ENCODE measurements at regions not wholly inside any gene's neighbourhood (a gene's known extent, or its start where the extent isn't known, plus 50 kb on each side); places are given as distances from the start of the nearest gene placed in this dataset.

DNA sequence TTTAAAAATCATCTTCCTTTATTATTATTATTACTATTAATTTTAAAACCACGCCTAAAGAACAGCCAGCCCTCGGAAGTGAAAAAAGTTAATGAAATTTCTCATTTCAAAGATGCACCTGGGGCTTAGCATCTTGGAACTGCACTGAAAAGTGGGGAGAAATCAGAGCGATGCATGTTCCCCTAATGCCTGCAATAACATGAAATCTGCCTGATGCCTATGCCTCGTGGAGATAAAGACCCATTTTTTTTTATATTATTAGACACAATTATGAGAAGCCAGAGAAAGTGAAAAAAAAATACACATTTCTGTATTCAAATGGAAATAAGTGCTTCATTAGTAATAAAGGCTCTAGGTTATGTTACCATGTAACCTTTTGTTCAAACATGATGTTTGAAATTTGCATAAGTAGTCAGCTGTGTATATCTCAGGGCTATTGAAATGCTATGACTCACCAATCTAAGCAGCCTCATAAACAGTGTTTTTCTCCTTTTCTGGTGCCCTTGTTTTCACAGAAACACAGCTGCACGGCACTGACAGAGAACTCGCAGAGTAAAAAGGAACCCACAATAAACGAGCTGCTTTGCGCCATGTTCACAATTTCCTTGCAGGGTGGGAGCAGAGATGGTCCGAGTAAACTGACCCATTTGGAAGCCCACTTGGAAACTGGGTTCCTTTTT lies 175.8 kb upstream of the PRKCQ start:
- DNase-seq = no peak

DNA sequence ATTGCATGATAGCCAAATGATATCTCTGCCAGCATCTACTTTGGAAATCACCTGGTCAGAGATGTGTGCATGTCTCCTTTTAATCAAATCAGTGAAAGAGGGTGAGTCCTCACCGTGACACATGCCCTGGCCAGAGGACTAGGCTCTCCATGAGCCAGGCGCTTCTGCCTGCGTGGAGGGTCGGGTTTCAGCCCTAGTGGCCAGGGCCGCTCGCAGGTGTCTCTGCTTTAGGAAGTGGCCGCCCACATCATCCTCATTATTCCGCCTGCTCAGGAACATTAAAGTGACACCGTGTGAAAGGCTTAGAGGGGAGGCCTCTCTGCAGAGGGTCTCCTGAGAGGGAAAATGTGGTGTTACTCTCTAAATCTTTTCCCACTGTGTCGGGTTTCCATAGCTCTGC lies 173.6 kb upstream of the PRKCQ start:
- no peak for DNase-seq

DNA sequence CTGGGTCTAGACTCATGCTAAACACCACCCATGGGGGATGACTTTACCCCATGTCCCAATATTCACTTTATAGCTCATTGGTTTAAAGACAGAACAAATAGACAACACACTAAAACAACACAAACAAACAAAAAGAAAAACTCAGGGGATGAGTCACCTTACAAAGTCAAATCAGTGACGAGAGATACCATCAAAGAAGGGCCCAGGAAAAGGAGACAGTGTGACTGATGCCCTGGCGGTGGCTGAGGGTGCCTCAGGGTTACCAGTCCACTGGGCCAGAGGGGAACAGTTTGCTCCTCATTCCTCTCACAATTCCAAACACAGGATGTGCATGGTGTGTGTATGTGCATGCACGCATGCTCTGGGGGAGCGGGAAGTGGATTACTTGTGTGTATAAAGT lies 171.3 kb upstream of the PRKCQ start:
- no peak for DNase-seq

DNA sequence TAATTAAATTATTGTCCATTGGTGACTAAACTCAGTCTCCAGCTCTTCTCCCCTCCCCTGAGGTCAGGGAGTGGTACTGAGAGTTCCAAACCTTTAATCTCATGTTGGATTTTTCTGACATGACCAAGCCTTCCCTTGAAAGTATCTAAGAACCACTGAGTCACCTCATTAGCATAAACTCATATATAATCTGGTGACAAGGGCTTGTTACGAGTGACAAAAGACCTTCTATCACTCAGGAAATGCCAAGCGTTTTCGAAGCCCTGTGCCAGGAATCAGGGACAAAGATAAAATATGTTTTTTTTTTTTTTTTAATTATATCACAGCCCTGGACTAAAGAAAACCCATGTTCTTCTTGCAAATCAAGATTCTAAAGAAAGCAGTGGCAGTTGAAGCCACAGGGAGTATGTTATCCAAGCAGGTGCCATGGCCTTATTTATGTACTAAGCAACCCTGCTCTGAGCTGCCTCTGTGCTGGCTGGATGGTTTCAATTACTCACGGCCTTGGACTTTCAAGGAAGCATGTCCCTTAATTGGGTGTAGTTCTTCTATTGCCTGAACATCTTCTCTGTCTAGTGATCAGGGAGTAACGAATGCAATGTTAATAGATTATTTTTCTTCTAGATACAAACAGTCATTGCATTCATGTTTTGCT lies 169.0 kb upstream of the PRKCQ start:
- no peak for DNase-seq

DNA sequence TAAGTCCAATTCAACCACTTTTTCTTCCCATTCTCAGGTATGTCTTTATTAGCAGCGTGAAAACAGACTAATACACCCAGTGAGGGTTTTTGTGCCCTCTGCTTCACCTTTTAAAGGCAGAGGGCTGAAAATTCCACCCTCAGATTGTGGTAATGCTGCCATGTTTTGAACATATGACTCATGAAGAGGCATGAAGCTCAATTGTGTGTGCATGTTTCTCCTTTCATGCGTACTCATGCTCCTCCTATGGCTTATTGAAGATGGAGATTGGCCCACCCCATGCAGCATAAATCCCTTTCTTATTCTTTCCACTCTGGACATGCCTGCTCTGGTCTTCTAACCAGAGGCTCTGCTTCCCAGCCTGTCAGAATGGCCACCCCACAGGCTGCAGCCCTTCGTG lies 168.0 kb upstream of the PRKCQ start:
- DNase-seq = no peak

DNA sequence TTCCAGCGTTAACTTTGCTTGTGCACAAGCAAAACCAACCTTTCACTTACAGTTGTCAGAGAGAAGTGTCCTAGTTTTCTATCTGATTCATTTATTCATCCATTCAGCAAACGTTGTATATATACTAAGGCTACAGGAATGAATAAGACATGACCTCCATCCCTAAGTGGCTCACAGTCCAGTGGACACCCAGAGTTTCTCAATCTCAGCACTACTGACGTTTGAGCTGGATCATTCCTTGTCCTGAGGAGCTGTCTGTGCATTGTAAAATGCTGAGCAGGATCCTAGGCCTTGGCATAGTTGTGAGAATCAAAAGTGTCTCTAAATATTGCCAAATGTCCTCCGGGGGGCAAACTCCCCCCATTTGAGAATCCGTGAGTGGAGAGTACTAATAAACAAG lies 166.7 kb upstream of the PRKCQ start:
- DNase-seq = no peak

DNA sequence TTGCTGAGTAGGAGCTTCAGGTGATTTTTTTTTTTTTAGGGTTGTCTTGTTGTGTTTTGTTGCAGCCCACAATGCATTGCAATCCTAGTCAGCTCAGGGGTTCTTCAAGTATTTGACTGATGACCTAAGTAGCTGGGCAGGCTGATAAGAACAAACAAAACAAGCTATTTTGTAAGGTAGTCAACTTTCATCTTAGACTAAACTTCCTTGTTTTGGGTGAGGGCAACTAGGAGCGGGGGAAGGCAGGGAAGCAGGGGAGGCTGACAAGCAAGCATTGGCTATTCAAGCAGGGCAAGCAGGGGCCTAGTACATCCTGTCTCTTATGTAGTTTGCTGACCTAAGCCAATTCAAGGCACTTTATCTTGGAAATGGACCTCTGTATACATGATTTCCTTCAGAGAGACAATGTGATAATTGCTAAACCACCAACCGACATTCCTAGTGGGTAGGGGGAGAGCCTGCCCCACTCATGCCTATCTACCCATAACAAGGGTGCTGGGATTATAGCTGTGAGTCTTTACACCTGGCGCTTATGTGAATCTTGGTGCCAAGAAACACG lies 163.3 kb upstream of the PRKCQ start:
- DNase-seq = no peak

DNA sequence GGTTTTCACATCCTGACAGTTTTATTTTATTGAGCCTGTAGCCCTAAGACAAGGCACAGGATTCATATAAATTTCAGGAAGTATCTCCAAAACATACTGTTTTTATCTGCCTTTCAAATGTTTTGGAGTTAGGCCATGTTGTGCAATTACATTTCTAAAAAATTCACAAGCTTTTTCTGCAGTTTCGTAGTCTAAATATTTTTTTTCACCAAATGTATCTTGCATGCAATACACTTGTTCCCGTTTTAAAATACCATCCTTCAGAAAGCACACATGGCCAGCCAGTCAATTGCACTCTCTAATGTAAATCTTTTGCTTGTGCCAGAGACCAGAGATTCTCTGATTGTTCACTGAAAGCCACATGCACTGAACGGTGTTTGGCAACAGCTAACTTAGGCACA lies 161.5 kb upstream of the PRKCQ start:
- no peak for DNase-seq

DNA sequence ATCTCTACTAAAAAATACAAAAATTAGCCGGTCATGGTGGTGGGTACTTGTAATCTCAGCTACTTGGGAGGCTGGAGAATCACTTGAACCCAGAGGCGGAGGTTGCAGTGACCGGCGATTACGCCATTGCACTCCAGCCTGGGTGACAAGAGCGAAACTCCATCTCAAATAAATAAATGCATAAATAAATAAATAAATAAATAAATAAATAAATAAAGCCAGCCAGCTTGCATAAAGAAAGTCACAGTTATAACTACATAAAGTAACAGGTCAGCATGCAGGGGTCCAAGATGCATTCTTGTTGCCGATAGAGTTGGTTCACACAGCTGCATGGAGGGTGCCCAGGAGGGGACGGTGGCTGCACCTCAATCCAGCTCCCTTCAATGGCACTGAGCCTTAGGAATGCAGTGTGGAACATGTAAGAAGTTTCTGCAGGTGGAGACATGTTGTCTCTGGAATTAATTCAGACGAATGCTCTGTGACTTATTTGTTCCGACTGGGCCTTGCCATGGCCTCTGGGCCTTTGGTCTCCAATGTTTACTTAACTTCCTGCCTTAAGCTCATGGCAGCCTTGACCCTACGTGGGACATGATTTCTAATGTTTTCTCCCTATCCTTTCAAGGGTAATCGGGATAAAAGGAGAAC lies 159.6 kb upstream of the PRKCQ start:
- no peak for DNase-seq

DNA sequence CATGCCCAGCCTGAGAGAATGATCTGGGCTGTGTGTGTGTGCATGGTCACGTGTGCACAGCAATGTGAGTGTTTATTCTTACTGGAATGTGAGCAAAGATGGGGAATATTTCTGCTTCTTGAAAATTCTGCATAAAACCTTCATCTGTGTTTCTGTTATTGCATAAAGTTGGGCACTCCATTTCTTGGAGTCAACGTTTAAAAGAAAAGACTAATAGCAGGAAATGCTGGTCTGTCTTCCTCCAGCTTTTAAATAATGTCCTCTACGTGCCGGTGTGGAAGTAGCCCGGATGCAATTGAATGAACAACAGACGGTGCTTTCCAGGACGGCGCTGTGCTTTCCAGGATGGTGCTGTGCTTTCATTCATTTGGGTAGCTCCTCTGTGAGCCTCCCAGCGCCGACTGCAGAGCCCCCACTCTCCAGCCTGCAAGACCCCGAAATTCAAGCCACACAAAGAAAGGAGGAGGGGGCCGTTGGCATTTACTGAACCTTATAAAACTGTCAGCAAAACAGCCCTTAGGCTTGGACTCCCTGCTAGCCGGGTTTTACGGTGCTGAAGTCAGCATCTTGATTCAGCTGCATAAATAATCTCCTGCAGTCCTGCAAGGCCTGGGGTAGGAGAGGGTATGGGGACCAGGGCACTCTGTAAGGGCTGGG lies 158.2 kb upstream of the PRKCQ start:
- DNase-seq = no peak

DNA sequence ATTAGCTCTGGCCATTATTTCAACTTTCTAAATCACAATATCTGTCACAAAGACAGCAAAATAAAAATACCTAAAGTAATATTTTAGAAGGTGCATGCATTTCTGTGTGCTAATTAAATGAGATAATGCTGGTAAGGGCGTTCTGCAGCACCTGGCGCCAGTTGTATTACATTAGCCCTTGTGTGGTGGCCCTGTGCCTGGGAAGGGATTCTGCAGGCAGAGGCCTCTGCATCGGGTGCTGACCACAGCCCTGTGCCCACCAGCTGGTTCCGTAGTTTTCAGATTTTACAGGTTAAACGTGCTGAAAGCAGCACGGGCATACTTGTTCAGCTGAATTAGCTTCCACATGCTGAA lies 157.7 kb upstream of the PRKCQ start:
- DNase-seq = no peak

DNA sequence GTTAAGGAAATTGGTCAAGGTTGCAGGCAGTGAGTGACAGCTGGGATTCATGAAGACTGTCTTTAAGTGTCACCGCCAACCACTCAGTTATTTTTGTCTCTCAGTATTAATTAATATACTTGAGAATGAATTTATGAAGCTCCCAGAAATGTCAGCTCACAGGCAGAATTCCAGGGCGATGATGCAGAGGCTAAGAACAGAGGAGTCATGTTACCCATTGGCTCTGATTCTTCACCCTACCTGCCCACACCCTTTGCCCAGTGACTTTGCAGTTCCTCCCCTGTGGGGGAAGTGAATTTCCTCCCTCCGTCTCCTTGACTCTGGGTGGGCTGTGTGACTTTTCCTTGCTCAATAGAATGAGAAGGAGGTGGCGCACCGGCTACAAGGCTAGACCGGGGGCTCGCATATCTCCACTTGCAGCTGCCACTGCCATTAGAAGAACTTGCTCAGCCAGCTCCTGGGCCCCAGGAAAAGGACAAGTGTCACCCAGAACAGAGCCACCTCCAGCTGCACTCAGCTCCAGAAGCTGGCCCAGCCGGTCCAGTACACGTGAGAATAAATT lies 157.1 kb upstream of the PRKCQ start:
- DNase-seq = no peak

DNA sequence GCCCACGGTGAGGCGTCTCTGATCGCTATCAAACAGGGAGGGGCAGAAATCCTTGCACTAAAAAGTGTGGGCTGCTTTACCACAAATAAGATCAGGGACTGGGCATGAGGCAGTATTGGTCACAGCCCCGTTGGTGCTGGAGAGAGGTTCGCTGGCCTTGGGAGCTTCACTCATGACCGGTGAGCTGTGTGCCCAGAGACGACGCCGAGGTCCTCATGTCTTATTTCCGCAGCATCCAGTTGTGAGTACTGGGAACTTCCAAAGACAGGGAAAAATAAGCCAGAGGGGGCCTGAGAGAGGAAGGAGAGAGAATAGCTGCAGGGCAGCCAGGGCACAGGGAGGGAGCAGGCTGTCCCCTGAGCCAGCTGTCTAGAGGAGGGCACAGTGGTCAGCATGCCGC lies 154.2 kb upstream of the PRKCQ start:
- no peak for DNase-seq

DNA sequence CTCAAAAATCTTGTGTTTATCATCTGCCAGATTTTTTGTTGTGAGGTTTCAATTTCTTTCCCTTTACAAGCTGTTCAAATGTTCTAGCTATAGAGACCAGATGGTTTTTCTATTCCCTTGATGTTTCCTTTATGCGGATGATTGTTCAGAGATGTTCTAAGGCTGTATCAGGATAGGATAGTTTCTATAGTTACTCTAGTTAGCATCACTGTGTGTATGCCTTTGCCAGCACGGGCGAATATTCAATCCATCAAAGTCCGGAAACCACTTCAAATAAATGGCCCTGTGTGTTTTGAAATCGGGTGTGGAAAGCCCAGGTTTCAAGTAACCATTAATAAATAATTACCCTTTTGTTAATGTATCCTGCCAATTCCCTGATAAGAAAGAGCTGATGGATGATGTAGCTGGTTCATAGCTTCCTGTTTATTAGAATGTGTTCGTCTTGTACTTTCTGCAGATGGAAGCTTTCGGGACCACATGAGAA lies 149.8 kb upstream of the PRKCQ start:
- DNase-seq = no peak

DNA sequence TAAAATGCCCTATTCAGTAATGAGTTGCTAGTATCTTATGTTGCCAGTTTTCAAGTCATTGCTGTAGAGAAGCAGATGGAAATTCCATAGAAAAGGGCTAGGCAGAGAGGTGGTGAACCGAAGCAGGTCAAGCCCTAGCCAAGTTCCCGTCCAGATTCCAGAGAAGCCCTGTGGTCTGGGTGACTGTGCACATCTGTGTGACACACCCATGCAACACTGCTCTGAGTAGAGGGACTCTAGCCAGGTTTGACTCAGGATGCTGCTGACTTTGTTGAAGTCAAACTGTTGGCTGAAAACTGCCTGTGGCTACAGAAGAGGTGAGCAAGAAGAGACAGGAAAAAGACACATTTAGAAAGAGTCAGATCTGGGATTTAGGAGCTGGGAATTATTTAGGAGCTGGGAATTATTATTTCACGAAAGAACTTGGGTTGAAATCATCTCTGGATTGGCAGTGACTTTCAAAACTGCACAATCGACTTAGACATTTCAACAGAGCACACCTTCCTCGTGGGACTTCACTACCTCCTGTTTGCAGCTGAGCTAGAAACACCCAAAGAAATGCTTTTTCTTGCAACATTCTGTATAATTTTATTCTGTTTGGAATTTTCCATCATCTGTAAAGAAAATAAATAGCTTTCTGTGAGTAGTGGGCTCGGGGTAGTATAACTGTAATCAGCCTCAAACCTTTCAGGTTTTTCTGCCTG lies 149.1 kb upstream of the PRKCQ start:
- DNase-seq = no peak

DNA sequence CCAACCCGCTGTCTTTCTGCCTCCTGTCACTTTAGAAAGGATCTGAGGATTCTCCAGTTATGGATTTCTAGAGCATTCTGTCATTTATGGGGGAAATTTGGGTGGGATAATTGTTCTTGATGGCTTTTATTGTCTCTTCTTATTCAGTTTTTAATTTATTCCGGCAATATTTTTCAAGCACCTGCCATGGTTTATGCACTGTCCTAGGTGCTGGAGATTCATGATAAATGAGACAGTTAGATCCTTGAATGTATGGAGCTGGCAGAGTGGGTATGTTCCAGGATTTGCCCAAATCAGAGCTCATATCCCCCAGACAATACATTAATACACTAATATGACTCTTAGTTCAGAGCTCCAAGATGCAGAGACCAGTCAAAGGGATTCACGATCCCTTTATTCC lies 146.8 kb upstream of the PRKCQ start:
- DNase-seq = no peak

DNA sequence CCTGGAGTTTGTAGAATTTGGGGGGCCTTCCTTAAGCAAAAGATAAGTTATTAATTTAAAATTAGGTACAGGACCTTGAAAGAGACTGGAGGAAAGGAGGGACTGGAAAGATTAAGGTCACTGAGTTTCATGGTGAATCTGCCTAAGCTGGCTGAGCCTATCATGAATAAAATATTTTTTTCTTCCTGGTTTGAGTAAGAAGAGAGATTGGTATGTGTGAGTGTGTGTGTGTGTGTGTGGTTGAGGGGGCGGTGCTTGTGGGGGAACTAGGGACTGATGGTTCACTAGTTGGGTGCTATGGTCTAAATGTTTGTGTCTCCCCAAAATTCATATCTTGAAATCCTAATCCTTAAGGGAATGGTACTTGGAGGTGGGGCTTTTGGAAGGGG lies 142.5 kb upstream of the PRKCQ start:
- no peak for DNase-seq

DNA sequence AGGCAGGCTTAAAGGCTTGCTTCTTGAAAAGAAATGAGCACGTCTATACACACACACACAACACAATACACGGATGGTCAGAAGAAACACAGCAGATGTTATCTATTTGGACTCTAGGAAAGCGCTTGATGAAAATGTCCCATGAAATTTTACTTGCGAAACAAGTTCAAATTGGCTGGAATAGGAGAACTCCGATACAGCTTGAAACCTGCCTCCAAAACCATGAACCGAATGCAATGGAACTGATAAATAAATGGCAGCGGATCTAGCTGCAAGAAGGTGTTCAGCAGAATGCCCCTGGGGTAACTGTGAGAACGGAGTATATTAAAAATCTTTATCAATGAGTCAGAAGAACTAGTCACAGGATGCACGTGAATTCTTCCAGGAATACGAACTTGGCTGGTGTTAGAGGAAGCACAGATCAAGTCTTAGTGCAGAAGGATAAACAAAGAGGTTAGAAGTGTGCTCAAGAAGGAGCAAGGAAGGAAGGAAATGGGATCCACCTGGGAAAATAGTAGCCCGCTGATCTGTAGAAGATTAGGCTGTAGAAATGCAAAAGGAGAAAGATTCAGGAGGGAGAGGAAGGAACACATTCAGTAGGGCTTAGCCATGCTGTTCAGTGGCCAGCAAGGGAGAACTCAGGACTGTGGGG lies 142.0 kb upstream of the PRKCQ start:
- DNase-seq = no peak

DNA sequence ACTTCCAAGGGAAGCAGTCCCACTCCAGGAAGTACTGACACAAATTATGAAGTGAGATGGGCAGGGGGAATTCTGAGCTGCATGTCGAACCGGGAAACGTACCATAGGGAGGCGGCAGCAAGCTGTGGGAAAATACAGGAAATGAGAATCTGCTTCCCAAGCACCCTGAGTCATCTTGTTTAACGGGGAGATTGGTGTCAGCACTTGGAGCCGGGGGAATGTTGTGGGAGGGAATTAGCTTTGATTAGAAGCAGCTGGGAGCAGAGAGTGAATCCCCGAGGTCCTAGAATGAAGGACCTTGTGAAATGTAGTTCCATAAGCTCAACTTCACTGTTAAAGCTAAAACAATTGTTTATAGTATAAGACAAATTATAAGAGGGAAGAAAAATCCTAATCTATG lies 141.4 kb upstream of the PRKCQ start:
- no peak for DNase-seq

DNA sequence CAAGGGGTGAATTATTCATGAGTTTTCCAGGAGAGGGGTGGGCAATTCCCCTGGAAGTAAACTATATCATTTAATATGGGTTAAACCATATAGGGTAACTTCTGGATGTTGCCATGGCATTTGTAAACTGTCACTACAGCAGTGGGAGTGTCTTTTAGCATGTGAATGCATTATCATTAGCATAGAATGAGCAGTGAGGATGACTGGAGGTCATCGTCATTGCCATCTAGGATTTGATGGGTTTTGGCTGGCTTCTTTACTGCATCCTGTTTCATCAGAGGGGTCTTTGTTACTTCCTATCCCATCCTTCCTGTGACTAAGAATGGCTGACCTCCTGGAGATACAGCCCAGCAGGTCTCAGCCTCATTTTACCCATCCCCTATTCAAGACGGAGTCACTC lies 139.5 kb upstream of the PRKCQ start:
- no peak for DNase-seq

DNA sequence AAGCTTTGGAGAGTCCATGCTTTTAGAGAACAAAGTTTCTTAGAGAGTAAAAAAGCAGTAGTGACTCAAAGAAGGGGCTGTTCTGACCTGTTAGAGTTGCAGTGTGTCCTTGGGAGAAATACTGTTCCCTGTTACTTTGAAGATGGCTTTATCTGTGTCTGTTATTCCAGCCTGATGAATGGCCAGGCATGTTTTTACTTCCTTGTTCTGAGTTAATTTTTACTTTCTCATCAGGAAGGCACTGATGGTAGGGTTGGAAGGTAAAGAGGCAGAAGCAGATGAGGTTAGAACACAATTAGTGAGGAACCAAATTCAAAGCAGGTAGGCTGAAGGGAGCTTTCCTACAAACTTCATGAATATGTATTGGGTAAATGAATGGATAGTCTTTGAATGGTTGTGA lies 138.5 kb upstream of the PRKCQ start:
- DNase-seq = no peak

DNA sequence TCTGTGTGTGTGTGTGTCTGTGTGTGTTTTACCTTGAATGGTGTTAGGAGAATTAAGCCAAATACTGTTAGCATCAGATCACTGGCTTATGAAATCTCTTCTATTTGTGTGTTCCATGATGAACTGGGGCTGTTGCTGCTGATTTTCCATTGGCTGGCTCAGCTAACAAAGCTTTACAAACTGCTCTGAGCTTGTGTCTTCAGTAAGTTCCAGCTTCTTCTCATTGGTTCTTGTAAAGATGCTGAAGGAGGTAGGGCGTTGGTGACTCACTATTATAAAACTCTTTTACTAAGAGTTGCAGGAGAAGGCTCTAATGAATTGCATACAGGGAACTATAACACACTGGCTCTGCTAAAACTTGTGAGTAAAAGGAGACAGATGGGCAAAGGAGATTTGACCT lies 136.4 kb upstream of the PRKCQ start:
- no peak for DNase-seq

All from NCI-H774 (cell line).